Activated CD8-positive, alpha-beta T cell treated with anti-CD3 and anti-CD28 coated beads, Interleukin-2, amount 10 ng/mL, durations not matched to agents 7 days and 5 days (primary cell): ENCODE measurements at regions not wholly inside any gene's neighbourhood (a gene's known extent, or its start where the extent isn't known, plus 50 kb on each side); places are given as distances from the start of the nearest gene placed in this dataset.

Experiments used
- ATAC-seq: fragments of 150-1000 bp; cut with Tn5 transposase; one replicate; pipeline ENCODE4 v1.10.0; 2021; ENCODE audit warnings: moderate library complexity
- CTCF ChIA-PET: fragments of 350-600 bp; sonication (Branson Sonifier 250); formaldehyde crosslinking; loops from one replicate; lab custom pipeline; 2021; ENCODE audit warnings: antibody characterized with exemption; lab: Charles Lee
- POLR2A ChIA-PET: fragments of 350-600 bp; sonication (Branson Sonifier 250); formaldehyde crosslinking; loops from one replicate; lab custom pipeline; 2021; ENCODE audit warnings: antibody characterized with exemption; lab: Charles Lee
- DNase-seq: peaks from one replicate; pipeline ENCODE4 v3.0.0-alpha.2; 2020
- H3K27ac Mint-ChIP-seq: one replicate; pipeline ENCODE4 v1.8.0; 2021; ENCODE audit warnings: mild to moderate bottlenecking, mixed read lengths
- H3K27me3 Mint-ChIP-seq: one replicate; pipeline ENCODE4 v1.8.0; 2021; ENCODE audit warnings: low read depth, mixed read lengths
- H3K36me3 Mint-ChIP-seq: one replicate; pipeline ENCODE4 v1.8.0; 2021; ENCODE audit warnings: low read depth, mixed read lengths
- H3K4me1 Mint-ChIP-seq: one replicate; pipeline ENCODE4 v1.8.0; 2021; ENCODE audit warnings: low read depth, mixed read lengths
- H3K4me3 Mint-ChIP-seq: one replicate; pipeline ENCODE4 v1.8.0; 2021; ENCODE audit warnings: mild to moderate bottlenecking, mixed read lengths
- H3K9me3 Mint-ChIP-seq: one replicate; pipeline ENCODE4 v1.8.0; 2022; ENCODE audit warnings: mixed read lengths; ENCODE audit not compliant: insufficient read depth

GRCh38 chr7:115728518-115728917, 302.0 kb downstream of the TFEC start:
- no peaks in the 10 kb centered on the region for H3K36me3 Mint-ChIP-seq
- no peak for ATAC-seq
- ChIA-PET POLR2A (no interaction called here), CTCF (no interaction called here)
- no peaks in the 10 kb centered on the region for H3K27me3 Mint-ChIP-seq
- no peak overlapping the region for H3K27ac Mint-ChIP-seq
- no peak overlapping the region for H3K4me3 Mint-ChIP-seq
- no peaks in the 10 kb centered on the region for H3K4me1 Mint-ChIP-seq
- DNase-seq, result no peak
- no peaks in the 10 kb centered on the region for H3K9me3 Mint-ChIP-seq

GRCh38 chr7:115724400-115725056, 306.0 kb downstream of the TFEC start:
- no peak for ATAC-seq
- H3K27me3 Mint-ChIP-seq, result no peaks in the 10 kb centered on the region
- ChIA-PET CTCF (no interaction called here), POLR2A (no interaction called here)
- no peak for DNase-seq
- H3K4me3 Mint-ChIP-seq, result no peak overlapping the region
- H3K36me3 Mint-ChIP-seq, result no peaks in the 10 kb centered on the region
- no peaks in the 10 kb centered on the region for H3K9me3 Mint-ChIP-seq
- peaks cover 4% of the 10 kb centered on the region for H3K4me1 Mint-ChIP-seq
- no peak overlapping the region for H3K27ac Mint-ChIP-seq

- no peaks in the 10 kb centered on the region for H3K9me3 Mint-ChIP-seq
- DNase-seq (no peak), ATAC-seq (no peak)
- no peak overlapping the region for H3K27ac Mint-ChIP-seq
- H3K36me3 Mint-ChIP-seq, result no peaks in the 10 kb centered on the region
- H3K4me1 Mint-ChIP-seq, result peaks cover 4% of the 10 kb centered on the region
- ChIA-PET POLR2A (no interaction called here), CTCF (no interaction called here)
- no peak overlapping the region for H3K4me3 Mint-ChIP-seq
- H3K27me3 Mint-ChIP-seq, result no peaks in the 10 kb centered on the region
Observed at GRCh38 chr7:115722302-115722977, 308.1 kb downstream of the TFEC start.

GRCh38 chr7:115721293-115722217, 309.0 kb downstream of the TFEC start:
- Mint-ChIP-seq H3K36me3 (no peaks in the 10 kb centered on the region), H3K27ac (no peak overlapping the region), H3K4me3 (no peak overlapping the region), H3K27me3 (no peaks in the 10 kb centered on the region), H3K4me1 (peaks cover 4% of the 10 kb centered on the region), H3K9me3 (no peaks in the 10 kb centered on the region)
- ChIA-PET POLR2A (no interaction called here), CTCF (no interaction called here)
- DNase-seq (no peak), ATAC-seq (no peak)

GRCh38 chr7:115719963-115720362, 310.6 kb downstream of the TFEC start:
- Mint-ChIP-seq H3K9me3 (no peaks in the 10 kb centered on the region), H3K4me3 (no peak overlapping the region), H3K4me1 (peaks cover 4% of the 10 kb centered on the region), H3K27ac (no peak overlapping the region), H3K27me3 (no peaks in the 10 kb centered on the region), H3K36me3 (no peaks in the 10 kb centered on the region)
- POLR2A ChIA-PET, result no interaction called here
- ATAC-seq (no peak), DNase-seq (no peak)
- CTCF ChIA-PET, result no interaction called here

GRCh38 chr7:115709664-115710063, 320.9 kb downstream of the TFEC start:
- H3K27ac Mint-ChIP-seq, result no peak overlapping the region
- CTCF ChIA-PET, result no interaction called here
- DNase-seq, result no peak
- no peak overlapping the region for H3K4me3 Mint-ChIP-seq
- H3K27me3 Mint-ChIP-seq, result no peaks in the 10 kb centered on the region
- H3K9me3 Mint-ChIP-seq, result no peaks in the 10 kb centered on the region
- no peaks in the 10 kb centered on the region for H3K36me3 Mint-ChIP-seq
- no peak for ATAC-seq
- POLR2A ChIA-PET, result no interaction called here
- H3K4me1 Mint-ChIP-seq, result no peaks in the 10 kb centered on the region

GRCh38 chr7:115708013-115708341, 322.6 kb downstream of the TFEC start:
- Mint-ChIP-seq H3K36me3 (no peaks in the 10 kb centered on the region), H3K9me3 (no peaks in the 10 kb centered on the region), H3K27me3 (no peaks in the 10 kb centered on the region), H3K4me1 (no peaks in the 10 kb centered on the region), H3K4me3 (no peak overlapping the region), H3K27ac (no peak overlapping the region)
- ATAC-seq, result no peak
- ChIA-PET CTCF (no interaction called here), POLR2A (no interaction called here)
- DNase-seq, result no peak

GRCh38 chr7:115707258-115708012, 323.1 kb downstream of the TFEC start:
- ATAC-seq, result no peak

GRCh38 chr7:115704884-115705283, 325.7 kb downstream of the TFEC start:
- no peaks in the 10 kb centered on the region for H3K4me1 Mint-ChIP-seq
- no peaks in the 10 kb centered on the region for H3K36me3 Mint-ChIP-seq
- H3K4me3 Mint-ChIP-seq, result no peak overlapping the region
- ChIA-PET CTCF (interaction anchor here (0.6 kb wide), 1 partner anchor 640 kb away, joined by 3 read pairs; no protein-coding TSS in a partner anchor), POLR2A (no interaction called here)
- no peaks in the 10 kb centered on the region for H3K9me3 Mint-ChIP-seq
- H3K27ac Mint-ChIP-seq, result no peak overlapping the region
- ATAC-seq (no peak), DNase-seq (no peak)
- no peaks in the 10 kb centered on the region for H3K27me3 Mint-ChIP-seq

More at GRCh38 chr7:115707258-115708012, 323.1 kb downstream of the TFEC start:
- H3K27me3 Mint-ChIP-seq, result no peaks in the 10 kb centered on the region
- no peak overlapping the region for H3K4me3 Mint-ChIP-seq
- no peak for DNase-seq
- H3K36me3 Mint-ChIP-seq, result no peaks in the 10 kb centered on the region
- POLR2A ChIA-PET, result no interaction called here
- H3K9me3 Mint-ChIP-seq, result no peaks in the 10 kb centered on the region
- no peaks in the 10 kb centered on the region for H3K4me1 Mint-ChIP-seq
- CTCF ChIA-PET, result no interaction called here
- H3K27ac Mint-ChIP-seq, result no peak overlapping the region

GRCh38 chr7:115701141-115701540, 329.4 kb downstream of the TFEC start:
- ChIA-PET POLR2A (no interaction called here), CTCF (no interaction called here)
- H3K36me3 Mint-ChIP-seq, result no peaks in the 10 kb centered on the region

GRCh38 chr7:115694424-115694823, 336.1 kb downstream of the TFEC start:
- Mint-ChIP-seq H3K27me3 (no peaks in the 10 kb centered on the region), H3K4me1 (no peaks in the 10 kb centered on the region), H3K27ac (no peak overlapping the region), H3K9me3 (no peaks in the 10 kb centered on the region), H3K4me3 (no peak overlapping the region), H3K36me3 (no peaks in the 10 kb centered on the region)
- CTCF ChIA-PET, result no interaction called here
- no peak for DNase-seq
- POLR2A ChIA-PET, result no interaction called here
- no peak for ATAC-seq

More at GRCh38 chr7:115701141-115701540, 329.4 kb downstream of the TFEC start:
- DNase-seq (no peak), ATAC-seq (no peak)
- no peak overlapping the region for H3K27ac Mint-ChIP-seq
- H3K9me3 Mint-ChIP-seq, result no peaks in the 10 kb centered on the region
- H3K27me3 Mint-ChIP-seq, result no peaks in the 10 kb centered on the region
- H3K4me3 Mint-ChIP-seq, result no peak overlapping the region
- no peaks in the 10 kb centered on the region for H3K4me1 Mint-ChIP-seq
